ENCODE measurements at regions not wholly inside any gene's neighbourhood (a gene's known extent, or its start where the extent isn't known, plus 50 kb on each side); places are given as distances from the start of the nearest gene placed in this dataset.

GRCh38 chr6:91786474-91787184, 1199.8 kb upstream of the MAP3K7 start:
- no peak overlapping the region for H3K4me3 ChIP-seq (ENCODE audit: low read depth, low read length)
- no peak for TF ChIP-seq CTCF (conservative IDR thresholded peaks at IDR 0.05; ENCODE audit: low read depth, low read length)
- no peak for DNase-seq (ENCODE audit: low read depth)

- H3K4me3 ChIP-seq (ENCODE audit: low read depth, low read length): no peak overlapping the region
- no peak for DNase-seq (ENCODE audit: low read depth)
- no peak for TF ChIP-seq CTCF (conservative IDR thresholded peaks at IDR 0.05; ENCODE audit: low read depth, low read length)
Measured at GRCh38 chr6:91782802-91783201, 1195.9 kb upstream of the MAP3K7 start.

- TF ChIP-seq CTCF (conservative IDR thresholded peaks at IDR 0.05; ENCODE audit: low read depth, low read length): no peak
- H3K4me3 ChIP-seq (ENCODE audit: low read depth, low read length): no peak overlapping the region
- no peak for DNase-seq (ENCODE audit: low read depth)
Measured at GRCh38 chr6:91781946-91782345, 1195.1 kb upstream of the MAP3K7 start.

- no peak for DNase-seq (ENCODE audit: low read depth)
- no peak overlapping the region for H3K4me3 ChIP-seq (ENCODE audit: low read depth, low read length)
- no peak for TF ChIP-seq CTCF (conservative IDR thresholded peaks at IDR 0.05; ENCODE audit: low read depth, low read length)
Measured at GRCh38 chr6:91780270-91780669, 1193.4 kb upstream of the MAP3K7 start.

- DNase-seq (ENCODE audit: low read depth): no peak
- no peak overlapping the region for H3K4me3 ChIP-seq (ENCODE audit: low read depth, low read length)
- TF ChIP-seq CTCF (conservative IDR thresholded peaks at IDR 0.05; ENCODE audit: low read depth, low read length): no peak
Measured at GRCh38 chr6:91761621-91762020, 1174.7 kb upstream of the MAP3K7 start.

GRCh38 chr6:91754691-91755090, 1167.8 kb upstream of the MAP3K7 start:
- DNase-seq (ENCODE audit: low read depth): no peak
- no peak overlapping the region for H3K4me3 ChIP-seq (ENCODE audit: low read depth, low read length)
- TF ChIP-seq CTCF (conservative IDR thresholded peaks at IDR 0.05; ENCODE audit: low read depth, low read length): no peak

- DNase-seq (ENCODE audit: low read depth): no peak
- TF ChIP-seq CTCF (conservative IDR thresholded peaks at IDR 0.05; ENCODE audit: low read depth, low read length): no peak
- H3K4me3 ChIP-seq (ENCODE audit: low read depth, low read length): no peak overlapping the region
Measured at GRCh38 chr6:91751526-91751925, 1164.7 kb upstream of the MAP3K7 start.
